ENCODE measurements at regions not wholly inside any gene's neighbourhood (a gene's known extent, or its start where the extent isn't known, plus 50 kb on each side); places are given as distances from the start of the nearest gene placed in this dataset.

- in situ Hi-C loops (cut with MboI; ENCODE audit: low sequenced_read_pairs, unreplicated experiment), result no loop called here
- TF ChIP-seq CTCF (IDR thresholded peaks at IDR 0.05; ENCODE audit: borderline replicate concordance, control extremely low read depth, extremely low read depth, insufficient read depth, missing control alignments), result no peak
- no peak for DNase-seq (ENCODE audit: low spot score)
These were observed 174.2 kb downstream of the TMEM161B start for GRCh38 chr5:88094403-88094802.

- no peak for TF ChIP-seq CTCF (IDR thresholded peaks at IDR 0.05; ENCODE audit: borderline replicate concordance, control extremely low read depth, extremely low read depth, insufficient read depth, missing control alignments)
- in situ Hi-C loops (cut with MboI; ENCODE audit: low sequenced_read_pairs, unreplicated experiment), result no loop called here
- no peak for DNase-seq (ENCODE audit: low spot score)
These were observed 174.9 kb downstream of the TMEM161B start for GRCh38 chr5:88093765-88094164.

DNA sequence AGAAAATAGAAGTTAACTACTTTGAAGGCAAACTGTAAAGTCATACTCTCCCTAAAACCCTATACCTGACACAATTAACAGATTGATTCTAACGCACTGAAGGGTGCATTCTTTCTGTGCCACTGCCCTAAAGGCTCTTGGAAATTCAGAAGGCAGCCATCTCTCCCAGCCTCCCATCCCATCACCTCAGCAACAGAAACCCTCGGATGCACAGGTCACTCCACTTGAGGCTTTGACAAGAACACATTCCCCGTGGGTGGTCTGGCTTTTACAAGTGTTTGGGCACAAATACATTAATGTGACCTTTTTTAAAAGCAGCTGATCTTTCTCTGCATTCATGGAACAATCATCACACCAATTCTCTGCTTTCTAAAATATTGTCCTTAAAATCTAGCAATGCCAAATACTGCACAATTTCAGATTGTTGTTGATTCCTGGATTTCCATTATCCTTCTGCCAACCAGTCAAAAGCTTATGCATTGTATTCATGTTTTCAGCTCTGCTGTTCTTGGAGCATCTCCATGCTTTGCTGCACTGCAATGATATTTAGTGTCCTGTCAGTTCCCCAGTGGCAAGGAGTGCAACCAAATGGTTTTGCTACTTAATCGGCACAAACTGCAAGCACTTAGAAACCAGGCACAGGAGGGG, 175.6 kb downstream of the TMEM161B start:
- in situ Hi-C loops (cut with MboI; ENCODE audit: low sequenced_read_pairs, unreplicated experiment), result no loop called here
- TF ChIP-seq CTCF (IDR thresholded peaks at IDR 0.05; ENCODE audit: borderline replicate concordance, control extremely low read depth, extremely low read depth, insufficient read depth, missing control alignments), result no peak
- DNase-seq (ENCODE audit: low spot score), result no peak

- TF ChIP-seq CTCF (IDR thresholded peaks at IDR 0.05; ENCODE audit: borderline replicate concordance, control extremely low read depth, extremely low read depth, insufficient read depth, missing control alignments), result no peak
- in situ Hi-C loops (cut with MboI; ENCODE audit: low sequenced_read_pairs, unreplicated experiment), result no loop called here
- no peak for DNase-seq (ENCODE audit: low spot score)
These were observed 176.3 kb downstream of the TMEM161B start for GRCh38 chr5:88092358-88092757.

- no peak for TF ChIP-seq CTCF (IDR thresholded peaks at IDR 0.05; ENCODE audit: borderline replicate concordance, control extremely low read depth, extremely low read depth, insufficient read depth, missing control alignments)
- no peak for DNase-seq (ENCODE audit: low spot score)
- in situ Hi-C loops (cut with MboI; ENCODE audit: low sequenced_read_pairs, unreplicated experiment), result no loop called here
These were observed 178.1 kb downstream of the TMEM161B start for GRCh38 chr5:88090506-88090905.

- in situ Hi-C loops (cut with MboI; ENCODE audit: low sequenced_read_pairs, unreplicated experiment), result no loop called here
- no peak for DNase-seq (ENCODE audit: low spot score)
- no peak for TF ChIP-seq CTCF (IDR thresholded peaks at IDR 0.05; ENCODE audit: borderline replicate concordance, control extremely low read depth, extremely low read depth, insufficient read depth, missing control alignments)
These were observed 178.8 kb downstream of the TMEM161B start for GRCh38 chr5:88089719-88090390.

All from GM13976 (cell line).